Calu3 (cell line): ENCODE measurements at regions not wholly inside any gene's neighbourhood (a gene's known extent, or its start where the extent isn't known, plus 50 kb on each side); places are given as distances from the start of the nearest gene placed in this dataset.

Experiments used
- BruUV-seq: library from RNA; stranded (reverse); fragments of 400-500 nt; replicated peaks from 2 replicates; lab custom pipeline; 2021; lab: Mats Ljungman, UMichigan
- CTCF ChIA-PET: fragments of 300-600 bp; sonication (Branson Sonifier 250); formaldehyde crosslinking; loops from one replicate; lab custom pipeline; 2022; ENCODE audit warnings: antibody characterized with exemption; lab: Charles Lee
- DNase-seq: peaks from one replicate; pipeline ENCODE4 v3.0.0; 2022
- H3K27ac Mint-ChIP-seq: one replicate; pipeline ENCODE4 v1.8.0; 2022; ENCODE audit warnings: mixed read lengths; ENCODE audit not compliant: unreplicated experiment
- H3K27me3 Mint-ChIP-seq: one replicate; pipeline ENCODE4 v1.8.0; 2022; ENCODE audit warnings: mixed read lengths; ENCODE audit not compliant: unreplicated experiment
- H3K36me3 Mint-ChIP-seq: one replicate; pipeline ENCODE4 v1.8.0; 2022; ENCODE audit warnings: mild to moderate bottlenecking, moderate library complexity, mixed read lengths; ENCODE audit not compliant: insufficient read depth, unreplicated experiment
- H3K4me1 Mint-ChIP-seq: one replicate; pipeline ENCODE4 v1.8.0; 2022; ENCODE audit warnings: mild to moderate bottlenecking, low read depth, mixed read lengths; ENCODE audit not compliant: unreplicated experiment
- H3K4me3 Mint-ChIP-seq: one replicate; pipeline ENCODE4 v1.8.0; 2022; ENCODE audit warnings: mild to moderate bottlenecking, low read depth, moderate library complexity, mixed read lengths; ENCODE audit not compliant: unreplicated experiment
- H3K9me3 Mint-ChIP-seq: one replicate; pipeline ENCODE4 v1.8.0; 2022; ENCODE audit warnings: low read depth, mixed read lengths; ENCODE audit not compliant: unreplicated experiment
- intact Hi-C: fragments of 100-400 bp; cut with micrococcal nuclease; formaldehyde crosslinking; loops from one replicate; pipeline ENCODE4 v1.10.0; 2022; ENCODE audit not compliant: unreplicated experiment
- TF ChIP-seq, protein P1 (sequence below): fragments of 200-600 bp; IDR thresholded peaks from one replicate; pipeline ENCODE4 v1.8.0; 2022; ENCODE audit warnings: antibody characterized with exemption; ENCODE audit not compliant: unreplicated experiment

- TF ChIP-seq, protein P1, sequence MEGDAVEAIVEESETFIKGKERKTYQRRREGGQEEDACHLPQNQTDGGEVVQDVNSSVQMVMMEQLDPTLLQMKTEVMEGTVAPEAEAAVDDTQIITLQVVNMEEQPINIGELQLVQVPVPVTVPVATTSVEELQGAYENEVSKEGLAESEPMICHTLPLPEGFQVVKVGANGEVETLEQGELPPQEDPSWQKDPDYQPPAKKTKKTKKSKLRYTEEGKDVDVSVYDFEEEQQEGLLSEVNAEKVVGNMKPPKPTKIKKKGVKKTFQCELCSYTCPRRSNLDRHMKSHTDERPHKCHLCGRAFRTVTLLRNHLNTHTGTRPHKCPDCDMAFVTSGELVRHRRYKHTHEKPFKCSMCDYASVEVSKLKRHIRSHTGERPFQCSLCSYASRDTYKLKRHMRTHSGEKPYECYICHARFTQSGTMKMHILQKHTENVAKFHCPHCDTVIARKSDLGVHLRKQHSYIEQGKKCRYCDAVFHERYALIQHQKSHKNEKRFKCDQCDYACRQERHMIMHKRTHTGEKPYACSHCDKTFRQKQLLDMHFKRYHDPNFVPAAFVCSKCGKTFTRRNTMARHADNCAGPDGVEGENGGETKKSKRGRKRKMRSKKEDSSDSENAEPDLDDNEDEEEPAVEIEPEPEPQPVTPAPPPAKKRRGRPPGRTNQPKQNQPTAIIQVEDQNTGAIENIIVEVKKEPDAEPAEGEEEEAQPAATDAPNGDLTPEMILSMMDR: no peak
- BruUV-seq: no TSS peak
- Mint-ChIP-seq H3K27ac (no peak overlapping the region), H3K27me3 (no peaks in the 10 kb centered on the region), H3K4me3 (no peak overlapping the region), H3K9me3 (no peaks in the 10 kb centered on the region), H3K36me3 (no peaks in the 10 kb centered on the region), H3K4me1 (peaks cover 10% of the 10 kb centered on the region)
- intact Hi-C loops: no loop called here
- DNase-seq: no peak
- CTCF ChIA-PET: no interaction called here
Observed at GRCh38 chr13:24613755-24614154, 66.5 kb upstream of the ATP12A start.

- Mint-ChIP-seq H3K27ac (no peak overlapping the region), H3K27me3 (no peaks in the 10 kb centered on the region), H3K4me1 (peaks cover 10% of the 10 kb centered on the region), H3K9me3 (no peaks in the 10 kb centered on the region), H3K4me3 (no peak overlapping the region), H3K36me3 (no peaks in the 10 kb centered on the region)
- CTCF ChIA-PET: no interaction called here
- no TSS peak for BruUV-seq
- intact Hi-C loops: no loop called here
- TF ChIP-seq, protein P1: no peak
- no peak for DNase-seq
Observed at GRCh38 chr13:24614306-24615080, 65.7 kb upstream of the ATP12A start.

GRCh38 chr13:24615114-24615513 lies 65.1 kb upstream of the ATP12A start:
- TF ChIP-seq, protein P1: no peak
- no peak overlapping the region for H3K27ac Mint-ChIP-seq
- H3K4me1 Mint-ChIP-seq: peaks cover 10% of the 10 kb centered on the region
- no peak for DNase-seq
- no peaks in the 10 kb centered on the region for H3K36me3 Mint-ChIP-seq
- no TSS peak for BruUV-seq
- intact Hi-C loops: no loop called here
- no peaks in the 10 kb centered on the region for H3K27me3 Mint-ChIP-seq
- no peak overlapping the region for H3K4me3 Mint-ChIP-seq
- CTCF ChIA-PET: no interaction called here
- H3K9me3 Mint-ChIP-seq: no peaks in the 10 kb centered on the region

- intact Hi-C loops: no loop called here
- TF ChIP-seq, protein P1: no peak
Observed at GRCh38 chr13:24615911-24616472, 64.2 kb upstream of the ATP12A start.

More at GRCh38 chr13:24615911-24616472, 64.2 kb upstream of the ATP12A start:
- no peaks in the 10 kb centered on the region for H3K27me3 Mint-ChIP-seq
- BruUV-seq: no TSS peak
- DNase-seq: no peak
- H3K27ac Mint-ChIP-seq: no peak overlapping the region
- no peaks in the 10 kb centered on the region for H3K36me3 Mint-ChIP-seq
- no peak overlapping the region for H3K4me3 Mint-ChIP-seq
- H3K4me1 Mint-ChIP-seq: peaks cover 10% of the 10 kb centered on the region
- H3K9me3 Mint-ChIP-seq: no peaks in the 10 kb centered on the region
- CTCF ChIA-PET: no interaction called here
